HS-27A (cell line): ENCODE measurements at regions not wholly inside any gene's neighbourhood (a gene's known extent, or its start where the extent isn't known, plus 50 kb on each side); places are given as distances from the start of the nearest gene placed in this dataset.
A peak's percentile ranks its signal among the peaks of the same experiment; 100 is the strongest.

Experiments
- DNase-seq: peaks from one replicate; pipeline ENCODE4 v3.0.0-alpha.2; 2012; ENCODE audit warnings: low read depth, missing footprints

GRCh38 chr2:19434413-19434812 is 76.0 kb upstream of the OSR1 start:
- DNase-seq, result no peak

GRCh38 chr2:19426941-19427340 is 68.5 kb upstream of the OSR1 start:
- no peak for DNase-seq

- DNase-seq, result no peak
These were observed 67.7 kb upstream of the OSR1 start for GRCh38 chr2:19426144-19426543.

GRCh38 chr2:19425419-19425818 is 67.0 kb upstream of the OSR1 start:
- no peak for DNase-seq

GRCh38 chr2:19419211-19419880 is 60.9 kb upstream of the OSR1 start:
- no peak for DNase-seq

GRCh38 chr2:19416784-19417684 is 58.6 kb upstream of the OSR1 start:
- no peak for DNase-seq

GRCh38 chr2:19416083-19416482 is 57.7 kb upstream of the OSR1 start:
- no peak for DNase-seq

- DNase-seq, result no peak
These were observed 50.6 kb upstream of the OSR1 start for GRCh38 chr2:19409046-19409445.

- DNase-seq, result peak; percentile 2
These were observed 50.2 kb upstream of the OSR1 start for GRCh38 chr2:19408592-19408991.
